ENCODE measurements at regions not wholly inside any gene's neighbourhood (a gene's known extent, or its start where the extent isn't known, plus 50 kb on each side); places are given as distances from the start of the nearest gene placed in this dataset.

DNA sequence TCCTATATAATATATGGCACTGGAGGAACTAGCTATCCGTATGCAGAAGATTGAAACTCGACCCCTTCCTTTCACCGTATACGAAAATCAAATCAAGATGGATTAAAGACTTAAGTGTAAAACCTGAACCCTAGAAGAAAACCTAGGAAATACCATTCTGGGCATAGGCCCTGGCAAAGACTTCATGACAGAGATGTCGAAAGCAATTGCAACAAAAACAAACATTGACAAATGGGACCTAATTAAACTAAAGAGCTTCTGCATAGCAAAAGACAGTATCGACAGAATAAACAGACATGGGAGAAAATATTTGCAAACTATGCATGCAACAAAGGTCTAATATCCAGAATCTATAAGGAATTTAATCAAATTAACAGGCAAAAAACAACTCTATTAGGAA lies 61.4 kb upstream of the HDAC9 start:
- TF ChIP-seq EZH2phosphoT487 (IDR thresholded peaks at IDR 0.05; ENCODE audit: borderline replicate concordance) (no peak), CTCF (conservative IDR thresholded peaks at IDR 0.05; ENCODE audit: low read length) (no peak)
